HG03095 (cell line): ENCODE measurements at regions not wholly inside any gene's neighbourhood (a gene's known extent, or its start where the extent isn't known, plus 50 kb on each side); places are given as distances from the start of the nearest gene placed in this dataset.
"Not testable (repeated sequence)": the region's sequence is repeated elsewhere in the genome, so short reads cannot be mapped to it uniquely, and the experiment has no call there.

Experiments
- ATAC-seq: cut with Tn5 transposase; IDR thresholded peaks from one replicate; pipeline ENCODE4 v1.9.1; 2021; ENCODE audit warnings: moderate library complexity; ENCODE audit not compliant: unreplicated experiment

- ATAC-seq = no peak
These were observed 425.6 kb upstream of the RORB start for GRCh38 chr9:74071502-74071901.

DNA sequence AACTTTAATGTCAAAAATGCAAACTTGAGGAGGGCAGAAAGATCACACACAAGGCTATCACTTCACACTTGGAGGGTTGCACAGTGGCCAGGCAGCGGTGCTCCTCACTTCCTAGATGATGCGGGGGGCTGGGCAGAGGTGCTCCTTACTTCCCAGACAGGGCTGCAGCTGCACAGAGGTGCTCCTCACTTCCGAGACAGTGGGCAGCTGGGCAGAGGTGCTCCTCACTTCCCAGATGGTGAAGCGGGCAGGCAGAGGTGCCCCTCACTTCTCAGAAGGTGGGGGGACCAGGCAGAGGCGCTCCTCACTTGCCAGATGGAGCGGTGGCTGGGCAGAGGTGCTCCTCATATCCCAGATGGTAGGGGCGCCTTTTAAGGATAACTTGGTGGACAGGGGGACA, 423.2 kb upstream of the RORB start:
- no peak for ATAC-seq

DNA sequence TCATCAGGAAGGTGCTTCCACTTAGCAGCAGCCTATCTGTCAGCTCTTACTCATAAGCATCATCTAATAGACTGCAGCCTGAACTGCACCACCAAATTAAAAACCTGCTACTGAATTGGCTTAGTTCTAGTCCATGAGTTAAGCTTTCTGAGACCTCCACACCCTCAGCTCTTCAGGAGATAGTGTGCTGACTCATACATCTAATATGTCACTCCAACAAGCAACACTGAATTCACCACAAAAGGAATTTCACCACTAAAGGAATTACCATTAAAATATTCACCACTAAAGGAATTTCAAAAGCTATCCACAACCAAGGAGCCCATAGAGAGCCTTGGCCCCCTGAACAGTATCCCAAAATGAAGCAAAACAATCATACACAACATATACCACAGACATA, 418.5 kb upstream of the RORB start:
- no peak for ATAC-seq

DNA sequence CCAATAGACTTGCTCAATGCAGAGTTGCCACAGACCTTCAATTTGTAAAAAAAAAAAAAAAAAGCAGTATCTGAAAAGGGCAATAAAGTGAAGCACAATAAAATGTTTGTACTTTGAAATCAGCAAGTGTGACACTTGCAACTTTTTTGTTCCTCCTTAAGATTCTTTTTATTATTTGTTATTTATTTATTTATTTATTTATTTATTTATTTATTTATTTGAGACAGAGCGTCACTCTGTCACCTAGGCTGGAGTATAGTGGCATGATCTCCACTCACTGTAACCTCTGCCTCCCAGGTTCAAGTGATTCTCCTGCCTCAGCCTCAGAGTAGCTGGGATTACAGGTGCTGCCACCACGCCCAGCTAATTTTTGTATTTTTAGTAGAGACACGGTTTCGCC, 416.5 kb upstream of the RORB start:
- not testable (repeated sequence) for ATAC-seq

DNA sequence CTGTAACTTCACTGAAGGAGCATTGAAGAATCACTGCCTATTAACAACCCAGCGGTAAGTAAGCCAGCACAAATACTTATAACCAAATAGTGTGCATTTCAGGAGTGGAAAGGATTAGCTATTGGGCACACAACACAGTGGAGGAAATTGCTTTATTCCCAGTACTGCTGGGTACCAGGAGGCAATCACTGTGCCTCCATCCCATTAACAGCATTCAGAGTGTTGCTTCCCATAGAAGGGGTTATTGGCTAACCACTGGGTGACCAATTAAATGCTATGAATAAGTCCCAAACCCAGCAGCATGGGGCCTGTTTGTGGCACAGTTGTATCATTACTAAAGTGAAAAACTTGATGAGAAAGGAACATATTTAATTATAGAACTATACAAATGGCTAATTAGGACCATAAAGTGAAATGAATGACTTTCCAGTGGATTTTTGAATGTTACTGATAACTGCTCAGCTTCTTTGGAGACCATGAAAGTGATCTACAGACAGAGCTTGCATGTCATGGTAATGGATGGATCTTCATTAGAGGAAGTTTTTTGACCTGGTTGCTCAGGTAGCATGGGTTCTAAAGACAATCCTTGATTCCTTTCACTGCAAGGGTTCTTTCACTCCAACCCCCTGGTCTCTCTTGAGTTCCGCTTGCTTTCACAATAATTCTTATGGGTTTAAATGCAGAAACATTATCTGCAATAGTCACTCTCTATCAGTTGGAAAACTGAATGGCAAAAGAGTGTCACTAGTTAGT, 413.3 kb upstream of the RORB start:
- ATAC-seq = no peak

- not testable (repeated sequence) for ATAC-seq
These were observed 411.6 kb upstream of the RORB start for GRCh38 chr9:74085384-74086037.

DNA sequence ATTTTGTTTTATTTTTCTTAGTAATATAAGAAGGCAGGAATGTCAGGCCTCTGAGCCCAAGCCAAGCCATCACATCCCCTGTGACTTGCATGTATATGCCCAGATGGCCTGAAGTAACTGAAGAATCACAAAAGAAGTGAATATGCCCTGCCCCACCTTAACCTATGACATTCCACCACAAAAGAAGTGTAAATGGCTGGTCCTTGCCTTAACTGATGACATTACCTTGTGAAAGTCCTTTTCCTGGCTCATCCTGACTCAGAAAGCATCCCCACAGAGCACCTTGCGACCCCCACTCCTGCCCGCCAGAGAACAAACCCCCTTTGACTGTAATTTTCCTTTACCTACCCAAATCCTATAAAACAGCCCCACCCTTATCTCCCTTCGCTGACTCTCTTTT, 406.2 kb upstream of the RORB start:
- ATAC-seq = not testable (repeated sequence)

DNA sequence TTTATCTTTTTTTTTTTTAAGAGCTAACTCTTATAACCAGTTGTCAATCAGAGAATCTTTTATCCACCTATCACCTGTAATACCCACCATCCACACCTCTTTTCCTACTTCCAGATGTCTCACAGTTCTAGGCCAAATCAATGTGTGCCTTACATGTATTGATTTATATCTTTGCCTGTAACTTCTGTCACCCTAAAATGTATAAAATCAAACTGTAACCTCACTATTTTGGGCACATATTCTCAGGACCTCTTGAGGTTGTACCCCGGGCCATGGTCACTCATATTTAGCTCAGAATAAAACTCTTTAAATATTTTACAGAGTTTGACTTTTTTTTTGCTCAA, 404.7 kb upstream of the RORB start:
- ATAC-seq = no peak

- not testable (repeated sequence) for ATAC-seq
These were observed 403.1 kb upstream of the RORB start for GRCh38 chr9:74094037-74094436.

DNA sequence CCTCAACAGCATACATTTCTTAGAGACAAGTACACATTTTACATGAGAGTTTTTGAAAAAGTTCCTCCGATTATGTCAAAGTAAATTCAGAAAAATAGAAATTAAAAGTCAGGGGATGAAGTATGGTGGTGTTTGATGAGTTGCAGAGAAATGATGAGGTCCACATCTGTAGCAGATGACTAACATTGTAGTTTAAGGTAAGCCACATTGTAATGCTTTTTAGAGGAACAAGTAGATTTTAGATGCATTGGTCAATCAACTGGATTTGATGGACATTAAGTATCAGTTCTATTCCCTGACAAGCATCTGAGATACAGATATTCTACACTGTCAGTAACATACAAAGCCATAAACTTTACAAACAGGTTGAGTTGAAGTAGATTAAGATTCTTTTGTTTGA, 402.4 kb upstream of the RORB start:
- ATAC-seq = no peak

- no peak for ATAC-seq
These were observed 401.2 kb upstream of the RORB start for GRCh38 chr9:74095925-74096324.

- no peak for ATAC-seq
These were observed 400.7 kb upstream of the RORB start for GRCh38 chr9:74096420-74096819.

- ATAC-seq = no peak
These were observed 397.1 kb upstream of the RORB start for GRCh38 chr9:74100042-74100441.

- ATAC-seq = not testable (repeated sequence)
These were observed 395.0 kb upstream of the RORB start for GRCh38 chr9:74102148-74102547.

DNA sequence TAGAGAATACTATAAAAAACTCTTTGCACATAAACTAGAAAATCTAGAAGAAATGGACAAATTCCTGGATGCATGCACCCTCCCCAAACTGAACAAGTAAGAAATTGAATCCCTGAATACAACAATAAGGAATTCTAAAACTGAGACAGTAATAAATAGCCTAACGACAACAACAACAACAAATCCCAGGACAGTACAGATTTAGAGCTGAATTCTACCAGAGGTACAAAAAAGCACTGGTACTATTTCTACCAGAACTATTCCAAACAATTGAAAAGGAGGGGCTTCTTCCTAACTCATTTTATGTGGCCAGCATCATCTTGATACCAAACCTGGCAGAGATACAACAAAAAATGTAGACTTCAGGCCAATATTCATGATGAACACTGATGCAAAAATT, 394.4 kb upstream of the RORB start:
- no peak for ATAC-seq

DNA sequence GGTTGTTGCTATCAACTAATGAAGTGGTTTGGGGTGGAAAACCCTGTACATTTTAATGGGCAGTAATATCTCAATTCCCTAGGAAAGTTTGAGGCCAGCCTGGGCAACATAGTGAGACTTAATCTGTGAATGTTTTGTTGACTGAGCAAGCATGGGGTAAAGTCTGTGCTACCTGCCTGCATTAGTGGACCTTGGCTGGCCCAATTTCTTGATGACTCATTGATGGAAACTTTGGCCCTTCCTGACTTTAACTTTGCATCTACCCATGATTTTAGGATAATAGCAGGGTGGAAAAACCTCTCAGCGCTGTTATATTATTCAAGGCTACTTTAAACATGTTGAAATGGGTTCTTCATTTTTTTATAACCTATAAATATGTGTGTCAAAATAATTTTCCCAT, 389.4 kb upstream of the RORB start:
- ATAC-seq = no peak

DNA sequence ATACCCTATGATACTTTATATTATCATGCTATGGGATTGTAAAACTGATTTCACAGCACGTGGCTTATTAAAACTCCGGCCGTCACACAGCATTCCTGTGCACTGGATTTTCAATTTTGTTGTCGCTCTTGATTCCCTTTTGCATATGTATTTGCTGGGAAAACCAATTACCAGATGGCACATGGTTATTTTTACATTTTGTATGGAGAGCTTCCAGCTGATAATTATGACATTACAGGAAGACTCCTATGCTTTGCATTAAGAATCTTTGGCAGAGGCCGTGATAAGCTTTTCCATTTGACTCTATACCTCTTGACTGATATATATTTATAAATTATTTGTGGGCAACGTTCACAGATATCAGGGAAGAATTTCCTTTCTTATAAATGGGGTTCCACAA, 381.2 kb upstream of the RORB start:
- no peak for ATAC-seq

DNA sequence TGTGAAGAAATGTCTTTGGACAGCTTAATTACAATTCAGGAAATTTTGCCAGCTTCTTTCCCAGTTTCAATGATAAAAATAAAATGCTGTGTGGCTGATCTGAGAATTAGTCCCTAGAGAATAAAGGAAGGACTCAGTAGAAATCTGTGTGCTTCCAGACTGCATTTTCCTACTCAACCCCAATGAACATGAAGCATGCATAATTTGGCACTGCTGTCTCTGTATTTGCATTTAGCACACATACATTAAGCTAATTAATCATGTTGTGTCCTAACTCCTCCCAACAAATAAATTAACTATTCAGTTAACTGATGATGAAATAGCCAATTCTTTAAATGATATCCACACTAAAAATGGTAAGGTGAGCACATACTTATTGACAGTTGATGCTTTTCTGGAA, 380.0 kb upstream of the RORB start:
- no peak for ATAC-seq

- no peak for ATAC-seq
These were observed 379.4 kb upstream of the RORB start for GRCh38 chr9:74117731-74118130.

DNA sequence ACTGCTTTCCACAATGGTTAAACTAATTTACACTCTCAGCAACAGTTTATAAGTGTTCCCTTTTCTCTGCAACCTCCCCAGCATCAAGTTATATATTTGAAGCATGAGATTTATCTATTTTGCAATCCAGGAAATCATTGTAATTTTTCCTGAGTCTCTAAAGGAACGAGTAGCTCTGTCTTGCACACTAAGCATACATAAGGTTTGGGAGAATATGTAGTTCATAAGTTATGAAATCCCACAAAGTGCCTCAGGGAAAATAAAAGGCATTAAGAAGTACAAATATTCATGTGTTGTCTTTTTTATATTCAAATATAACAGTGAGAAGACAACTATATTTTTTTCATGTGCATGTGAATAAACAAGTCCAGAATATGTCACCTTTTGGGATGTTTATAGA, 377.1 kb upstream of the RORB start:
- ATAC-seq = no peak

GRCh38 chr9:74120470-74120869, 376.7 kb upstream of the RORB start:
- no peak for ATAC-seq

GRCh38 chr9:74122216-74122615, 374.9 kb upstream of the RORB start:
- ATAC-seq = no peak

DNA sequence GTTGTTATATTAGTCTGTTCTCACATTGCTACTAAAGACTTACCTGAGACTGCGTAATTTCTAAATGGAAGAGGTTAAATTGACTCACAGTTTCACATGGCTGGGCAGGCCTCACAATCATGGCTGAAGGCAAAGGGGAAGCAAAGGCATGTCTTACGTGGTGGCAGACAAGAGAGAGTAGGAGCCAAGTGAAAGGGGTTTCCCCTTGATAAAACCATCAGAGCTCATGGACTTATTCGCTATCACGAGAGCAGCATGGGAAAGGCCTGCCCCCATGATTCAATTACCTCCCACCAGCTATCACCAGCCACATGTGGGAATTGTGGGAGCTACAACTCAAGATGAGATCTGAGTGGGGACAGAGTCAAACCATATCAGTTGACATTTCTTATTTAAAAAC, 374.5 kb upstream of the RORB start:
- no peak for ATAC-seq
